ENCODE measurements at regions not wholly inside any gene's neighbourhood (a gene's known extent, or its start where the extent isn't known, plus 50 kb on each side); places are given as distances from the start of the nearest gene placed in this dataset.

DNA sequence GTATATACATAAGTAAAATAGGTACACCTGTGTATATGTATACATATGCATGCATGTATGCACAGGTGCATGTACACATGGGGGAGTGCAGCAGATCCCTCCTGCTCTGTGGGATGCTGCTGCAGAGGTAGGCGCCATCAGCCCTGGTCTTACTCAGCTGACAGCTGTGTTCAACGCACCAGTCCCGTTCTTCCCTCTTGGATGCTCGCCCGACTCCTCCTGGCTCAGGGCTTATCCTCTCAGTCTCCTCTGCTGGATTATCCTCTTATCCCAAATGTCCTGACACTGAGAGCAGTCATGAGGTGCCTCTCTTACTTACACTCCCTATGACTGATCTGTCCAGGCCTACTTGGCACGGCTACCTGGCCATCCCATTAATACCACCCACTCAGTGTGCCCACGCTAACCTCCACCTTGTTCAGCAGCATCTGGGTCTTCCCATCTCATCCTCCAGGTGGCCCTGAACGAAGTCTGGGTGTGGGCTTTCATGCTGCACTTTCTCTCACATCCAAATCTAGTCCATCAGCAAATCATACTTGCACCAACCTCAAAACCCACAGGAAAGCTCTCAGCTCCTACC, 357.1 kb downstream of the TCERG1L start:
- no peak for TF ChIP-seq POLR2A (IDR thresholded peaks at IDR 0.05)
- TF ChIP-seq, protein P1, sequence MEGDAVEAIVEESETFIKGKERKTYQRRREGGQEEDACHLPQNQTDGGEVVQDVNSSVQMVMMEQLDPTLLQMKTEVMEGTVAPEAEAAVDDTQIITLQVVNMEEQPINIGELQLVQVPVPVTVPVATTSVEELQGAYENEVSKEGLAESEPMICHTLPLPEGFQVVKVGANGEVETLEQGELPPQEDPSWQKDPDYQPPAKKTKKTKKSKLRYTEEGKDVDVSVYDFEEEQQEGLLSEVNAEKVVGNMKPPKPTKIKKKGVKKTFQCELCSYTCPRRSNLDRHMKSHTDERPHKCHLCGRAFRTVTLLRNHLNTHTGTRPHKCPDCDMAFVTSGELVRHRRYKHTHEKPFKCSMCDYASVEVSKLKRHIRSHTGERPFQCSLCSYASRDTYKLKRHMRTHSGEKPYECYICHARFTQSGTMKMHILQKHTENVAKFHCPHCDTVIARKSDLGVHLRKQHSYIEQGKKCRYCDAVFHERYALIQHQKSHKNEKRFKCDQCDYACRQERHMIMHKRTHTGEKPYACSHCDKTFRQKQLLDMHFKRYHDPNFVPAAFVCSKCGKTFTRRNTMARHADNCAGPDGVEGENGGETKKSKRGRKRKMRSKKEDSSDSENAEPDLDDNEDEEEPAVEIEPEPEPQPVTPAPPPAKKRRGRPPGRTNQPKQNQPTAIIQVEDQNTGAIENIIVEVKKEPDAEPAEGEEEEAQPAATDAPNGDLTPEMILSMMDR (IDR thresholded peaks at IDR 0.05): no peak
- DNase-seq: no peak
- Histone ChIP-seq H3K36me3 (no peaks in the 10 kb centered on the region), H3K4me1 (no peaks in the 10 kb centered on the region), H3K9me3 (no peaks in the 10 kb centered on the region), H3K27ac (no peak overlapping the region), H3K4me3 (no peak overlapping the region), H3K27me3 (peaks cover 0 to 32% (median 0%) of the 10 kb centered on the region in 4 donors)
- 59 to 60% methylated on average over 8 of the region's 8 CpGs for WGBS, 2 donors
- intact Hi-C loops (cut with DNase I): no loop called here

DNA sequence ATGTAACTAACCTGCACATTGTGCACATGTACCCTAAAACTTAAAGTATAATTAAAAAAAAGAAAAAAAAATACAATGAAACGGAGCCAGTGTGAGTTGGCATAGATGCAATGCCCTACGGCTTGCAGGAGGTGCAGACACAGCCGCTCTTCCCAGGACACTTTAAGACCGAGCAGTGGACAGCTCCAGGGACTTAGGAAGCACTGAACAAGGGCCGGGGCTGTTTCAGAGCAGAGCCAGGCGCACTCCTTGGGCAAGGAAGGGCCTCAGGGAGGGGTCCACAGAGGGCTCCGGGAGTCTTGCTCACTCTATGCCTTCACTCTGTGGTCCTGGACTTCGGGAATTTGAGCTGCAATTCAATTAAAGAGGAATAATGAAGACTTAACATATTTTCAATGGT, 355.3 kb downstream of the TCERG1L start:
- H3K4me1 ChIP-seq: no peaks in the 10 kb centered on the region
- TF ChIP-seq, protein P1 (IDR thresholded peaks at IDR 0.05): no peak
- no peak for TF ChIP-seq POLR2A (IDR thresholded peaks at IDR 0.05)
- no peaks in the 10 kb centered on the region for H3K9me3 ChIP-seq
- H3K27ac ChIP-seq: no peak overlapping the region
- no peak for DNase-seq
- 69 to 70% methylated on average over 8 of the region's 8 CpGs for WGBS, 2 donors
- H3K27me3 ChIP-seq: peaks cover 0 to 25% (median 0%) of the 10 kb centered on the region in 4 donors
- no peak overlapping the region for H3K4me3 ChIP-seq
- intact Hi-C loops (cut with DNase I): no loop called here
- H3K36me3 ChIP-seq: no peaks in the 10 kb centered on the region

DNA sequence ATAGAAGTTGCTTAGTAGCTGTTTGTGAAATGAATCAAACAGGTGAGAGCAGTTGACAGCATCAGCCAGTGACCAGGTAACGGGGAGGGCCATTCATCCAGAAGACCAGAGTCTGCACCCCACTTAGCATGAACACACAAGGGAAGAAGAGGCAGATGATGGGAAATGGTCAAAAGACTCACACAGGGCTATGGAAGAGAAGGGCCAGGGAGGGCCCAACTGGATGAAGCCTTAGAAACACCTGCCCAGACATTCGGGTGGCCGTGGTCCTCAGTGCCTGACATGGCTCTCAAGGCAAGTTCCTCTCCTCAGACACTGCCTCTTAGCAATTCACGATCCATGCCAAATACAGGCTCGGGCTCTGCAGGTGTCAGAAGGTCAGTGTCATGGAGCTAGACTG, 354.1 kb downstream of the TCERG1L start:
- DNase-seq: no peak
- WGBS, 2 donors: 71 to 74% methylated on average over 5 of the region's 5 CpGs
- no peaks in the 10 kb centered on the region for H3K36me3 ChIP-seq
- no peaks in the 10 kb centered on the region for H3K9me3 ChIP-seq
- TF ChIP-seq POLR2A (IDR thresholded peaks at IDR 0.05): no peak
- TF ChIP-seq, protein P1 (IDR thresholded peaks at IDR 0.05): no peak
- H3K4me3 ChIP-seq: no peak overlapping the region
- no peaks in the 10 kb centered on the region for H3K4me1 ChIP-seq
- peaks cover 0 to 32% (median 0%) of the 10 kb centered on the region in 4 donors for H3K27me3 ChIP-seq
- intact Hi-C loops (cut with DNase I): no loop called here
- H3K27ac ChIP-seq: no peak overlapping the region

DNA sequence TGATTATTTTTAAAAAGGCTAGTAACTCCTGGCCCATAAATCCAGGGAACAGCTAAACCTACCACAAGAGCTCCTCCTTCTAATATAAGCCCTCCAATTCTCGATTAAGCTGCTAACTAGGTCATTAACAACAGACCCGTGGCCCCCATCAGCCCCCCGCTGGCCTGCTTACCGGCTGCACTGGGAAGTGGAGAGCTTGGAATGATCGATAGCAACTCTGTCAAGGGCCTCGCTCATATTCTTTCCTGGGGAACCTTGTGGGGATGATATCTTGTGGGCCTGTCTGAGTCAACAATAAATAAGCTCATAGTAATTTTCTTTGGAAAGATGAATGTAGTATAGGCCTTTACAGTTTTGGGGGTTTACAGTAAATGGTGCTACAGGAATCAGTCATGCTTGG, 353.5 kb downstream of the TCERG1L start:
- Histone ChIP-seq H3K36me3 (no peaks in the 10 kb centered on the region), H3K27me3 (peaks cover 0 to 38% (median 0%) of the 10 kb centered on the region in 4 donors), H3K4me3 (no peak overlapping the region), H3K9me3 (no peaks in the 10 kb centered on the region), H3K4me1 (no peaks in the 10 kb centered on the region), H3K27ac (no peak overlapping the region)
- intact Hi-C loops (cut with DNase I): no loop called here
- DNase-seq: no peak
- TF ChIP-seq POLR2A (IDR thresholded peaks at IDR 0.05): no peak
- TF ChIP-seq, protein P1 (IDR thresholded peaks at IDR 0.05): no peak
- WGBS, 2 donors: 68 to 76% methylated on average over 6 of the region's 6 CpGs

DNA sequence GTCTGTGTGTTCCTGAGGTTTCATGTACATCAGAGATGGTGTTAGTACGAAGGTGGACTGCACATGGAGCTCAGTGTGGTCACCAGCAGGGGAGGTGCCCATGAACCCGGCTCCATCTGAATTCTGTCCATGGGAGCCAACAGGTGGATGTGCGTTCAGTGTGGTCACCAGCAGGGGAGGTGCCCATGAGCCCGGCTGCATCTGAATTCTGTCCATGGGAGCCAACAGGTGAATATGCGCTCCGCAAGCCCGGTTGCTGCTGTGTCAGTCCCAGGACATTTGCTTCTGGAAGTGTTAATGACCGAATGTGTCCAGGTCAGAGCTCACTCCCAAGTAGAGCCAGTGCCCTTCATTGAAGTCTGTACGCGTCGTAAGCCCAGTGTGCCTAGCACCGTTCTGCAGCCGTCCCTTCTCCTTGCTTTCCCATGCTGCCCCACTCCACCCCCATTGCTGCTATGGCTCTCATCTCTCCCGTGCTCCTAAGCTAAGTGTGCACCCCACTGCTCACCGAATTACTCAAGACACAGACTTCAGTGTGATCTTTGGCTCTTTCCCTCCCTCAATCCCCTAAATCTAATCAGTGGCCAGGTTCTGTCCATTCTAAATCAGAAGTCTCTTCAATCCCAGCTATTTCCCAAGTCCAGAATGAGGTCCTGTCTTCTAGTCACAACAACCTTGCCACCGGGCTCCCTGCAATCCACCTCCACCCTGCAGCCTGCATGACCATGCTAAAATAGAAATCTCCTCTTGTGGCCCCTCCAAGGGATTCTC, 352.4 kb downstream of the TCERG1L start:
- Histone ChIP-seq H3K27ac (no peak overlapping the region), H3K36me3 (no peaks in the 10 kb centered on the region), H3K9me3 (no peaks in the 10 kb centered on the region), H3K4me3 (no peak overlapping the region), H3K4me1 (no peaks in the 10 kb centered on the region), H3K27me3 (peaks cover 0 to 38% (median 0%) of the 10 kb centered on the region in 4 donors)
- no peak for DNase-seq
- TF ChIP-seq, protein P1 (IDR thresholded peaks at IDR 0.05): no peak
- TF ChIP-seq POLR2A (IDR thresholded peaks at IDR 0.05): no peak
- 88 to 90% methylated on average over 10 to 12 of the region's 16 CpGs for WGBS, 2 donors
- intact Hi-C loops (cut with DNase I): no loop called here
